OCI-LY3 (cell line): ENCODE measurements at regions not wholly inside any gene's neighbourhood (a gene's known extent, or its start where the extent isn't known, plus 50 kb on each side); places are given as distances from the start of the nearest gene placed in this dataset.

Experiments used
- H2AFZ ChIP-seq: fragments of 200-600, 300-600 bp; shearing (Covaris generic); 2 replicates; pipeline ENCODE4 v1.6.0; 2014; ENCODE audit warnings: antibody characterized with exemption, low read depth, low read length
- H3K27ac ChIP-seq: fragments of 200-600, 300-600 bp; sonication (generic); 2 replicates; pipeline ENCODE4 v1.5.1; 2014; ENCODE audit warnings: mild to moderate bottlenecking, low read length, moderate library complexity, mixed read lengths
- H3K27me3 ChIP-seq: fragments of 200-600, 300-600 bp; sonication (generic); 2 replicates; pipeline ENCODE4 v1.6.1; 2014; ENCODE audit warnings: low read depth, low read length, mixed read lengths
- H3K36me3 ChIP-seq: fragments of 200-600, 300-600 bp; sonication (generic); replicated peaks from 2 replicates; pipeline ENCODE3; 2014; ENCODE audit warnings: low read depth, low read length, mixed read lengths
- H3K4me1 ChIP-seq: fragments of 300-600, 200-600 bp; sonication (generic); 2 replicates; pipeline ENCODE4 v1.6.1; 2014; ENCODE audit warnings: low read length, mixed read lengths
- H3K4me2 ChIP-seq: fragments of 200-600, 300-600 bp; sonication (generic); 2 replicates; pipeline ENCODE4 v1.6.1; 2014; ENCODE audit warnings: low read length, mixed read lengths
- H3K4me3 ChIP-seq: fragments of 300-600, 200-600 bp; sonication (generic); 2 replicates; pipeline ENCODE4 v1.5.1; 2014; ENCODE audit warnings: antibody characterized with exemption, mild to moderate bottlenecking, low read length, moderate library complexity
- H3K79me2 ChIP-seq: fragments of 300-600, 200-600 bp; shearing (Covaris generic); 2 replicates; pipeline ENCODE4 v1.6.1; 2014; ENCODE audit warnings: mild to moderate bottlenecking, low read length, mixed read lengths
- H3K9ac ChIP-seq: fragments of 300-600, 200-600 bp; shearing (Covaris generic); 2 replicates; pipeline ENCODE4 v1.6.0; 2014; ENCODE audit warnings: mild to moderate bottlenecking, low read length, moderate library complexity
- H3K9me3 ChIP-seq: fragments of 200-600, 300-600 bp; shearing (Covaris generic); 2 replicates; pipeline ENCODE4 v1.6.1; 2014; ENCODE audit warnings: low read length, mixed read lengths; ENCODE audit not compliant: insufficient read depth
- H4K20me1 ChIP-seq: fragments of 200-600, 300-600 bp; sonication (generic); 2 replicates; pipeline ENCODE4 v1.6.1; 2016; ENCODE audit warnings: low read length, mixed read lengths; ENCODE audit not compliant: insufficient read depth
- CTCF ChIP-seq: fragments of 200-600, 300-600 bp; sonication (generic); IDR thresholded peaks from 2 replicates; pipeline ENCODE4 v1.5.1; 2014; ENCODE audit warnings: antibody characterized with exemption, low read length, low read depth
- EZH2phosphoT487 ChIP-seq: fragments of 200-600 bp; shearing (Covaris generic); IDR thresholded peaks from 2 replicates; pipeline ENCODE4 v1.6.1; 2018; ENCODE audit warnings: antibody characterized with exemption, mixed run types, low read depth

- Histone ChIP-seq H3K27ac (no peak overlapping the region), H3K79me2 (no peaks in the 10 kb centered on the region), H3K9me3 (no peaks in the 10 kb centered on the region), H2AFZ (no peak overlapping the region), H4K20me1 (no peaks in the 10 kb centered on the region), H3K36me3 (no peaks in the 10 kb centered on the region), H3K27me3 (peaks cover 14% of the 10 kb centered on the region), H3K4me1 (no peaks in the 10 kb centered on the region), H3K9ac (no peak overlapping the region), H3K4me2 (no peak overlapping the region), H3K4me3 (no peak overlapping the region)
- TF ChIP-seq EZH2phosphoT487 (no peak), CTCF (no peak)
These were observed 415.9 kb upstream of the MDFIC2 start for GRCh38 chr3:70728311-70728710.

- H4K20me1 ChIP-seq: no peaks in the 10 kb centered on the region
- H2AFZ ChIP-seq: no peak overlapping the region
- no peak overlapping the region for H3K4me3 ChIP-seq
- H3K4me2 ChIP-seq: no peak overlapping the region
- no peak for TF ChIP-seq EZH2phosphoT487
- no peak for TF ChIP-seq CTCF
- H3K36me3 ChIP-seq: no peaks in the 10 kb centered on the region
- H3K9ac ChIP-seq: no peak overlapping the region
- H3K4me1 ChIP-seq: no peaks in the 10 kb centered on the region
- H3K9me3 ChIP-seq: no peaks in the 10 kb centered on the region
- H3K27ac ChIP-seq: no peak overlapping the region
- H3K27me3 ChIP-seq: peaks cover 11% of the 10 kb centered on the region
- no peaks in the 10 kb centered on the region for H3K79me2 ChIP-seq
These were observed 414.5 kb upstream of the MDFIC2 start for GRCh38 chr3:70726961-70727360.

- no peaks in the 10 kb centered on the region for H3K79me2 ChIP-seq
- H3K4me2 ChIP-seq: no peak overlapping the region
- H3K9me3 ChIP-seq: no peaks in the 10 kb centered on the region
- no peak overlapping the region for H3K9ac ChIP-seq
- H4K20me1 ChIP-seq: no peaks in the 10 kb centered on the region
- H3K4me3 ChIP-seq: no peak overlapping the region
- no peaks in the 10 kb centered on the region for H3K4me1 ChIP-seq
- H2AFZ ChIP-seq: no peak overlapping the region
- H3K27me3 ChIP-seq: peaks cover 11% of the 10 kb centered on the region
- H3K27ac ChIP-seq: no peak overlapping the region
- TF ChIP-seq EZH2phosphoT487 (no peak), CTCF (no peak)
- H3K36me3 ChIP-seq: no peaks in the 10 kb centered on the region
These were observed 413.9 kb upstream of the MDFIC2 start for GRCh38 chr3:70726096-70726938.

- no peaks in the 10 kb centered on the region for H3K36me3 ChIP-seq
- TF ChIP-seq CTCF (no peak), EZH2phosphoT487 (no peak)
- H3K27ac ChIP-seq: no peak overlapping the region
- no peaks in the 10 kb centered on the region for H4K20me1 ChIP-seq
- H3K4me1 ChIP-seq: no peaks in the 10 kb centered on the region
- H3K9me3 ChIP-seq: no peaks in the 10 kb centered on the region
- no peaks in the 10 kb centered on the region for H3K79me2 ChIP-seq
- H3K27me3 ChIP-seq: peaks cover 23% of the 10 kb centered on the region
- H3K4me2 ChIP-seq: no peak overlapping the region
- no peak overlapping the region for H2AFZ ChIP-seq
- H3K4me3 ChIP-seq: no peak overlapping the region
- H3K9ac ChIP-seq: no peak overlapping the region
These were observed 409.6 kb upstream of the MDFIC2 start for GRCh38 chr3:70722018-70722417.
